Endothelial cell of umbilical vein (primary cell): ENCODE measurements at regions not wholly inside any gene's neighbourhood (a gene's known extent, or its start where the extent isn't known, plus 50 kb on each side); places are given as distances from the start of the nearest gene placed in this dataset.

ENCODE experiments used
- BruUV-seq: library from RNA; stranded (reverse); fragments of 400-500 nt; replicated peaks from 2 replicates; lab custom pipeline; 2021; lab: Mats Ljungman, UMichigan
- CTCF ChIA-PET: fragments of 300-600, 350-600 bp; sonication (Branson Sonifier 250); formaldehyde crosslinking; loops from one replicate; lab custom pipeline; 2021; ENCODE audit warnings: antibody characterized with exemption, inconsistent platforms; lab: Charles Lee
- POLR2A ChIA-PET: fragments of 300-600, 350-600 bp; sonication (Branson Sonifier 250); formaldehyde crosslinking; loops from one replicate; lab custom pipeline; 2021; ENCODE audit warnings: antibody characterized with exemption, inconsistent platforms; lab: Charles Lee
- DNase-seq: peaks from one replicate; pipeline ENCODE4 v3.0.0-alpha.2; 2011; ENCODE audit warnings: low read depth, low spot score
- FAIRE-seq: peaks from 2 replicates; lab custom pipeline; 2011; peaks lifted over from hg19 to GRCh38; lab: Jason Lieb, UNC
- H2AFZ ChIP-seq: 2 replicates; pipeline ENCODE4 v1.6.0; 2012; ENCODE audit warnings: low read depth, low read length, control low read depth, inconsistent platforms
- H3K27ac ChIP-seq: 2 replicates; pipeline ENCODE4 v1.5.1; 2011; ENCODE audit warnings: low read depth, mild to moderate bottlenecking, control low read depth, low read length, moderate library complexity; ENCODE audit not compliant: insufficient read depth
- H3K27me3 ChIP-seq, 2 experiments: 2 replicates each; pipeline versions ENCODE4 v1.6.0 to v1.6.1; 2011; ENCODE audit warnings: low read length in 2 of 2, mixed read lengths in 1 of 2; ENCODE audit not compliant: control insufficient read depth in 2 of 2, insufficient read depth in 2 of 2
- H3K36me3 ChIP-seq, 2 experiments: 2 replicates in 1 of 2; 3 replicates in 1 of 2; pipeline ENCODE4 v1.5.1; 2011; ENCODE audit warnings: low read length in 2 of 2, mild to moderate bottlenecking in 1 of 2, moderate library complexity in 1 of 2; ENCODE audit not compliant: control insufficient read depth in 2 of 2, insufficient read depth in 2 of 2; ENCODE audit errors: extremely low read depth in 1 of 2
- H3K4me1 ChIP-seq: 3 replicates; pipeline ENCODE4 v1.5.1; 2011; ENCODE audit warnings: mild to moderate bottlenecking, low read length; ENCODE audit not compliant: control insufficient read depth, insufficient read depth; ENCODE audit errors: extremely low read depth
- H3K4me2 ChIP-seq: 2 replicates; pipeline ENCODE4 v1.6.1; 2011; ENCODE audit warnings: low read length, control low read depth, mixed read lengths; ENCODE audit not compliant: insufficient read depth
- H3K4me3 ChIP-seq, 3 experiments: fragments of 200-600 bp in 1 of 3; sonication (generic), shearing (Covaris generic) in 1 of 3; replicated peaks in 1 of 3; 2 replicates each; pipeline ENCODE4 v1.5.1; 2011 to 2016; ENCODE audit warnings: control low read depth in 3 of 3, low read length in 3 of 3, mild to moderate bottlenecking in 2 of 3, inconsistent platforms in 1 of 3, low read depth in 1 of 3, moderate library complexity in 1 of 3; ENCODE audit not compliant: insufficient read depth in 1 of 3
- H3K79me2 ChIP-seq: 2 replicates; pipeline ENCODE4 v1.6.0; 2012; ENCODE audit warnings: low read length, inconsistent platforms; ENCODE audit not compliant: control insufficient read depth, insufficient read depth
- H3K9ac ChIP-seq: replicated peaks from 2 replicates; pipeline ENCODE3; 2011; ENCODE audit warnings: low read length, control low read depth; ENCODE audit not compliant: insufficient read depth; ENCODE audit errors: extremely low read depth
- H3K9me1 ChIP-seq: replicated peaks from 3 replicates; pipeline ENCODE4 v1.6.0; 2011; ENCODE audit warnings: mild to moderate bottlenecking, low read length; ENCODE audit not compliant: control insufficient read depth, insufficient read depth; ENCODE audit errors: extremely low read depth
- H3K9me3 ChIP-seq: replicated peaks from 2 replicates; pipeline ENCODE4 v1.5.1; 2012; ENCODE audit warnings: low read length, inconsistent platforms; ENCODE audit not compliant: control insufficient read depth, insufficient read depth
- H4K20me1 ChIP-seq: replicated peaks from 2 replicates; pipeline ENCODE3; 2011; ENCODE audit warnings: mild to moderate bottlenecking, low read length; ENCODE audit not compliant: control insufficient read depth, insufficient read depth; ENCODE audit errors: extremely low read depth
- EZH2 ChIP-seq: IDR thresholded peaks from 2 replicates; pipeline ENCODE4 v1.6.1; 2012; ENCODE audit warnings: borderline replicate concordance, low read depth, mild to moderate bottlenecking, moderate library complexity, low read length, inconsistent platforms; ENCODE audit not compliant: severe bottlenecking
- FOS ChIP-seq: IDR thresholded peaks from 2 replicates; pipeline ENCODE4 v1.6.1; 2011; ENCODE audit warnings: mild to moderate bottlenecking, low read length, moderate library complexity, borderline replicate concordance; ENCODE audit not compliant: insufficient read depth
- GATA2 ChIP-seq: IDR thresholded peaks from 2 replicates; pipeline ENCODE4 v1.7.0; 2011; ENCODE audit warnings: low read depth, mild to moderate bottlenecking, moderate library complexity, mixed read lengths, low read length; ENCODE audit not compliant: insufficient read length, insufficient read depth
- JUN ChIP-seq: IDR thresholded peaks from 2 replicates; pipeline ENCODE4 v1.6.1; 2011; ENCODE audit warnings: borderline replicate concordance, low read depth; ENCODE audit not compliant: insufficient read length, insufficient read depth
- MYC ChIP-seq: IDR thresholded peaks from one replicate; pipeline ENCODE4 v1.6.1; 2011; ENCODE audit warnings: mild to moderate bottlenecking, low read depth, low read length
- POLR2A ChIP-seq: IDR thresholded peaks from 2 replicates; pipeline ENCODE4 v1.6.1; 2012; ENCODE audit warnings: low read depth, mild to moderate bottlenecking, control low read depth, low read length
- POLR2AphosphoS5 ChIP-seq: IDR thresholded peaks from 2 replicates; pipeline ENCODE4 v1.6.1; 2012; ENCODE audit warnings: low read depth, mild to moderate bottlenecking, control low read depth, low read length, moderate library complexity; ENCODE audit not compliant: insufficient read depth
- dilution Hi-C: fragments of 300-500 bp; cut with MboI; formaldehyde crosslinking; loops from one replicate; pipeline ENCODE4 v1.15.0; 2019; ENCODE audit warnings: low sequenced_read_pairs; ENCODE audit not compliant: extremely low pct_ligation_motif_present
- intact Hi-C: fragments of 100-400 bp; cut with micrococcal nuclease; formaldehyde crosslinking; loops from one replicate; pipeline ENCODE4 v1.10.0; 2022
- TF ChIP-seq, protein P1 (sequence below), 2 donors: IDR thresholded peaks; 1 replicate in 1 of 2; 2 replicates in 1 of 2; pipeline ENCODE4 v1.5.1; 2011; ENCODE audit warnings: low read length in 2 of 2, mild to moderate bottlenecking in 2 of 2, moderate library complexity in 2 of 2, control low read depth in 1 of 2, inconsistent platforms in 1 of 2, low read depth in 1 of 2; ENCODE audit not compliant: insufficient read depth in 1 of 2; ENCODE audit errors: extremely low read depth in 1 of 2
- TF ChIP-seq, protein P2 (sequence below): IDR thresholded peaks from 2 replicates; pipeline ENCODE4 v1.6.1; 2011; ENCODE audit not compliant: insufficient read depth, insufficient read length

DNA sequence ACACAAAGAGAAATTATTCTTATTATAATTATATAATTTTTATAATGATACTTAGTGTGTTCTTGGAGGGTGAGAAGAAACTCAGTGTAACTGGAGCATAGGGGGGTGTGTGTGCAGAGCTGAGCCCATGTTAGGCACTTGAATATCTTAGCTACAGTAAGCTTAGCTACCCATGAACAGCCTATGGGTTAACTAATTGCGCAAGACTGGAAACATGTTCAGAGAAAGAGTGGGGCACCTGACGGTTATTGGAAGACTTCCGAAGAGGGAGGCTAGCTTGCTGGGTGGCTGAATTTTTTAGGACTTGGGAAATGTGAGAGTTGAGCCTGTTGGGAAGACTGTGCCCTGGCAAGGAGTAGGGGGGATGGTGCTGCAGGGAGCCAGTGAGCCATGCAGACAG, 229.2 kb downstream of the SLC4A3 start:
- no peak overlapping the region for H2AFZ ChIP-seq
- H4K20me1 ChIP-seq, result no peaks in the 10 kb centered on the region
- intact Hi-C loops (no loop called here), dilution Hi-C loops (no loop called here)
- H3K9me3 ChIP-seq, result peaks cover 3% of the 10 kb centered on the region
- DNase-seq, result no peak
- H3K9ac ChIP-seq, result no peak overlapping the region
- H3K36me3 ChIP-seq, result no peaks in the 10 kb centered on the region
- ChIA-PET CTCF (no interaction called here), POLR2A (no interaction called here)
- TF ChIP-seq GATA2 (no peak), EZH2 (no peak), MYC (no peak), POLR2A (no peak), JUN (no peak)
- TF ChIP-seq, protein P1, sequence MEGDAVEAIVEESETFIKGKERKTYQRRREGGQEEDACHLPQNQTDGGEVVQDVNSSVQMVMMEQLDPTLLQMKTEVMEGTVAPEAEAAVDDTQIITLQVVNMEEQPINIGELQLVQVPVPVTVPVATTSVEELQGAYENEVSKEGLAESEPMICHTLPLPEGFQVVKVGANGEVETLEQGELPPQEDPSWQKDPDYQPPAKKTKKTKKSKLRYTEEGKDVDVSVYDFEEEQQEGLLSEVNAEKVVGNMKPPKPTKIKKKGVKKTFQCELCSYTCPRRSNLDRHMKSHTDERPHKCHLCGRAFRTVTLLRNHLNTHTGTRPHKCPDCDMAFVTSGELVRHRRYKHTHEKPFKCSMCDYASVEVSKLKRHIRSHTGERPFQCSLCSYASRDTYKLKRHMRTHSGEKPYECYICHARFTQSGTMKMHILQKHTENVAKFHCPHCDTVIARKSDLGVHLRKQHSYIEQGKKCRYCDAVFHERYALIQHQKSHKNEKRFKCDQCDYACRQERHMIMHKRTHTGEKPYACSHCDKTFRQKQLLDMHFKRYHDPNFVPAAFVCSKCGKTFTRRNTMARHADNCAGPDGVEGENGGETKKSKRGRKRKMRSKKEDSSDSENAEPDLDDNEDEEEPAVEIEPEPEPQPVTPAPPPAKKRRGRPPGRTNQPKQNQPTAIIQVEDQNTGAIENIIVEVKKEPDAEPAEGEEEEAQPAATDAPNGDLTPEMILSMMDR (IDR thresholded peaks at IDR 0.05; ENCODE audit: extremely low read depth in 1 of 2, insufficient read depth in 1 of 2, low read depth in 1 of 2, low read length in 2 of 2), result no peak
- no TSS peak for BruUV-seq
- H3K4me3 ChIP-seq, result no peak overlapping the region
- FAIRE-seq, result no peak
- H3K4me2 ChIP-seq, result no peak overlapping the region
- no peaks in the 10 kb centered on the region for H3K79me2 ChIP-seq
- no peak overlapping the region for H3K27ac ChIP-seq
- H3K9me1 ChIP-seq, result no peaks in the 10 kb centered on the region
- no peaks in the 10 kb centered on the region for H3K4me1 ChIP-seq
- no peaks in the 10 kb centered on the region for H3K27me3 ChIP-seq

DNA sequence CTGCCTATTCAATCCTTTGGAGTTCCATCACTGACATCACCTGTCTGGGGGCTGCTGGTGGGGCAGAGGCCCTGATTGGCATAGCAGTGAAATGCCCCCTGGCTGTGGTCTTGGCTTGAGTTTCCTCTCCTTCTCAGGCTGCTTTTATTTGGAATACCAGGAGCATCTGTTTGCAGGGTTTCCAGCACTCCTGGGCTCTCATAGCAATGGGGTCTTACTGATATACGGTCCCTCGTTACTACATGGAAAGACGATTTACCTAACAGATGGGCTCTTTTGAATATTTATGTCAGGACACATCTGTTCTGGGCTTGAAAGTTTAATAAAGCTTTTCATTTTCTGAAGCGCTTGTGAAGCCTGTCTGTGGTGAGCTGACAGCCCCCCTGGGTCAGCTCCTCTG, 230.3 kb downstream of the SLC4A3 start:
- ChIA-PET POLR2A (no interaction called here), CTCF (no interaction called here)

More for the DNA sequence above, 230.3 kb downstream of the SLC4A3 start:
- no peak for FAIRE-seq
- Histone ChIP-seq H3K27ac (no peak overlapping the region), H3K9me3 (peaks cover 3% of the 10 kb centered on the region), H3K4me1 (no peaks in the 10 kb centered on the region), H3K27me3 (no peaks in the 10 kb centered on the region), H4K20me1 (no peaks in the 10 kb centered on the region), H3K9me1 (no peaks in the 10 kb centered on the region), H3K4me2 (no peak overlapping the region), H3K79me2 (no peaks in the 10 kb centered on the region), H2AFZ (no peak overlapping the region), H3K36me3 (no peaks in the 10 kb centered on the region), H3K9ac (no peak overlapping the region), H3K4me3 (no peak overlapping the region)
- intact Hi-C loops, result no loop called here
- TF ChIP-seq EZH2, result no peak
- TF ChIP-seq GATA2, result no peak
- no peak for TF ChIP-seq POLR2AphosphoS5
- no peak for TF ChIP-seq MYC
- no peak for TF ChIP-seq FOS
- TF ChIP-seq, protein P1 (IDR thresholded peaks at IDR 0.05; ENCODE audit: extremely low read depth in 1 of 2, insufficient read depth in 1 of 2, low read depth in 1 of 2, low read length in 2 of 2), result no peak
- TF ChIP-seq POLR2A, result no peak
- no peak for TF ChIP-seq JUN
- TF ChIP-seq, protein P2, sequence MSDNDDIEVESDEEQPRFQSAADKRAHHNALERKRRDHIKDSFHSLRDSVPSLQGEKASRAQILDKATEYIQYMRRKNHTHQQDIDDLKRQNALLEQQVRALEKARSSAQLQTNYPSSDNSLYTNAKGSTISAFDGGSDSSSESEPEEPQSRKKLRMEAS, result no peak
- BruUV-seq, result no TSS peak
- dilution Hi-C loops, result no loop called here
- DNase-seq, result no peak
